H9 (cell line): ENCODE measurements at regions not wholly inside any gene's neighbourhood (a gene's known extent, or its start where the extent isn't known, plus 50 kb on each side); places are given as distances from the start of the nearest gene placed in this dataset.

Source experiments
- DNase-seq: peaks from one replicate; pipeline ENCODE4 v3.0.0-alpha.2; 2017
- H2AFZ ChIP-seq: one replicate; pipeline ENCODE4 v1.6.1; 2013; ENCODE audit warnings: mild to moderate bottlenecking, low read length, control low read depth, moderate library complexity
- H2AK5ac ChIP-seq: 2 replicates; pipeline ENCODE4 v1.6.1; 2013; ENCODE audit warnings: low read length, control low read depth, mixed read lengths; ENCODE audit not compliant: insufficient read length
- H2BK120ac ChIP-seq: one replicate; pipeline ENCODE4 v1.6.1; 2013; ENCODE audit warnings: low read depth, mild to moderate bottlenecking, low read length, control low read depth, inconsistent platforms; ENCODE audit not compliant: poor library complexity, severe bottlenecking
- H2BK12ac ChIP-seq: 2 replicates; pipeline ENCODE4 v1.6.1; 2013; ENCODE audit warnings: low read length, control low read depth, mixed read lengths, low read depth; ENCODE audit not compliant: insufficient read length
- H2BK15ac ChIP-seq: 2 replicates; pipeline ENCODE4 v1.6.1; 2013; ENCODE audit warnings: low read depth, low read length, control low read depth
- H2BK20ac ChIP-seq: one replicate; pipeline ENCODE4 v1.6.1; 2013; ENCODE audit warnings: low read depth, mild to moderate bottlenecking, low read length, control low read depth, inconsistent platforms; ENCODE audit not compliant: poor library complexity, severe bottlenecking
- H2BK5ac ChIP-seq: 2 replicates; pipeline ENCODE4 v1.6.1; 2013; ENCODE audit warnings: low read length, control low read depth, mixed read lengths; ENCODE audit not compliant: insufficient read length
- H3K14ac ChIP-seq: 2 replicates; pipeline ENCODE4 v1.6.1; 2013; ENCODE audit warnings: low read length, control low read depth; ENCODE audit not compliant: insufficient read depth
- H3K18ac ChIP-seq: 2 replicates; pipeline ENCODE4 v1.6.1; 2013; ENCODE audit warnings: low read depth, mild to moderate bottlenecking, mixed read lengths, low read length, control low read depth; ENCODE audit not compliant: insufficient read length
- H3K23ac ChIP-seq: 2 replicates; pipeline ENCODE4 v1.6.1; 2013; ENCODE audit warnings: low read length, control low read depth, mixed read lengths, low read depth; ENCODE audit not compliant: insufficient read length
- H3K23me2 ChIP-seq: 2 replicates; pipeline ENCODE4 v1.6.1; 2013; ENCODE audit warnings: low read depth, mild to moderate bottlenecking, mixed read lengths, low read length, control low read depth; ENCODE audit not compliant: insufficient read length, poor library complexity, severe bottlenecking
- H3K27ac ChIP-seq: 2 replicates; pipeline ENCODE4 v1.5.1; 2013; ENCODE audit warnings: low read length, control low read depth, mixed read lengths, low read depth; ENCODE audit not compliant: insufficient read length
- H3K27me3 ChIP-seq: 2 replicates; pipeline ENCODE4 v1.6.1; 2013; ENCODE audit warnings: low read length, control low read depth, inconsistent platforms; ENCODE audit not compliant: insufficient read depth
- H3K4ac ChIP-seq: 2 replicates; pipeline ENCODE4 v1.6.1; 2013; ENCODE audit warnings: low read depth, mild to moderate bottlenecking, control low read depth, inconsistent platforms, low read length, moderate library complexity
- H3K4me1 ChIP-seq: 2 replicates; pipeline ENCODE4 v1.6.1; 2013; ENCODE audit warnings: low read length, control low read depth, inconsistent platforms; ENCODE audit not compliant: insufficient read depth
- H3K4me2 ChIP-seq: 2 replicates; pipeline ENCODE4 v1.6.1; 2013; ENCODE audit warnings: low read length, control low read depth, mixed read lengths; ENCODE audit not compliant: insufficient read length, insufficient read depth
- H3K56ac ChIP-seq: 2 replicates; pipeline ENCODE4 v1.6.1; 2013; ENCODE audit warnings: low read depth, mild to moderate bottlenecking, mixed read lengths, low read length, control low read depth; ENCODE audit not compliant: insufficient read length
- H3K79me1 ChIP-seq: 2 replicates; pipeline ENCODE4 v1.6.1; 2013; ENCODE audit warnings: low read depth, mild to moderate bottlenecking, moderate library complexity, low read length, control low read depth, inconsistent platforms; ENCODE audit not compliant: insufficient read depth, poor library complexity, severe bottlenecking
- H3K79me2 ChIP-seq: 2 replicates; pipeline ENCODE4 v1.6.1; 2013; ENCODE audit warnings: low read length, control low read depth, inconsistent platforms; ENCODE audit not compliant: insufficient read depth
- H3K9ac ChIP-seq: 2 replicates; pipeline ENCODE4 v1.6.1; 2013; ENCODE audit warnings: low read length, control low read depth, mixed read lengths; ENCODE audit not compliant: insufficient read length; ENCODE audit errors: extremely low read depth
- H3K9me3 ChIP-seq: one replicate; pipeline ENCODE4 v1.6.1; 2013; ENCODE audit warnings: low read depth, low read length, inconsistent platforms; ENCODE audit not compliant: control insufficient read depth
- H3T11ph ChIP-seq: one replicate; pipeline ENCODE4 v1.6.1; 2013; ENCODE audit warnings: mild to moderate bottlenecking, low read length, control low read depth, inconsistent platforms
- H4K20me1 ChIP-seq: one replicate; pipeline ENCODE4 v1.6.1; 2013; ENCODE audit not compliant: control insufficient read depth, insufficient read length, insufficient read depth
- H4K5ac ChIP-seq: 2 replicates; pipeline ENCODE4 v1.6.1; 2013; ENCODE audit warnings: low read depth, mild to moderate bottlenecking, mixed read lengths, low read length, control low read depth; ENCODE audit not compliant: insufficient read length
- H4K8ac ChIP-seq: replicated peaks from 2 replicates; pipeline ENCODE4 v1.6.1; 2013; ENCODE audit warnings: low read length, control low read depth, mixed read lengths, low read depth; ENCODE audit not compliant: insufficient read length
- H4K91ac ChIP-seq: 2 replicates; pipeline ENCODE4 v1.6.1; 2013; ENCODE audit warnings: low read depth, mild to moderate bottlenecking, moderate library complexity, mixed read lengths, low read length, control low read depth; ENCODE audit not compliant: insufficient read length
- H3K27ac Mint-ChIP-seq, 3 experiments: 2 replicates in 2 of 3; 3 replicates in 1 of 3; pipeline ENCODE4 v1.8.0; 2020 to 2021; ENCODE audit warnings: mixed read lengths in 3 of 3, mild to moderate bottlenecking in 1 of 3, moderate library complexity in 1 of 3
- H3K27me3 Mint-ChIP-seq: 2 replicates; pipeline ENCODE4 v1.8.0; 2021; ENCODE audit warnings: low read depth, mild to moderate bottlenecking, moderate library complexity, mixed read lengths
- H3K36me3 Mint-ChIP-seq, 3 experiments: 2 replicates in 2 of 3; 3 replicates in 1 of 3; pipeline ENCODE4 v1.8.0; 2020 to 2021; ENCODE audit warnings: low read depth in 3 of 3, mixed read lengths in 3 of 3; ENCODE audit not compliant: insufficient read depth in 1 of 3
- H3K4me1 Mint-ChIP-seq, 2 experiments: 2 replicates each; pipeline ENCODE4 v1.8.0; 2020; ENCODE audit warnings: mixed read lengths in 2 of 2
- H3K4me3 Mint-ChIP-seq, 2 experiments: 2 replicates in 1 of 2; 3 replicates in 1 of 2; pipeline ENCODE4 v1.8.0; 2020 to 2021; ENCODE audit warnings: mild to moderate bottlenecking in 2 of 2, mixed read lengths in 2 of 2, moderate library complexity in 1 of 2
- H3K9me3 Mint-ChIP-seq, 2 experiments: 2 replicates in 1 of 2; 3 replicates in 1 of 2; pipeline ENCODE4 v1.8.0; 2020; ENCODE audit warnings: mild to moderate bottlenecking in 2 of 2, mixed read lengths in 2 of 2, moderate library complexity in 1 of 2
- WGBS: extraction: QIAGEN DNeasy Blood & Tissue Kit; methylation state at CpG from one replicate; pipeline ENCODE4 v1.1.7; 2013; ENCODE audit warnings: missing lambda C conversion rate, low lambda C conversion rate, mixed read lengths; ENCODE audit not compliant: insufficient read length; ENCODE audit errors: extremely low coverage; 5-methylcytosine and 5-hydroxymethylcytosine counted together
- TF ChIP-seq, protein P1 (sequence below): fragments of 200-600 bp; sonication (generic); conservative IDR thresholded peaks from 3 replicates; pipeline ENCODE4 v1.8.0; 2021; ENCODE audit warnings: antibody characterized with exemption, mild to moderate bottlenecking

DNA sequence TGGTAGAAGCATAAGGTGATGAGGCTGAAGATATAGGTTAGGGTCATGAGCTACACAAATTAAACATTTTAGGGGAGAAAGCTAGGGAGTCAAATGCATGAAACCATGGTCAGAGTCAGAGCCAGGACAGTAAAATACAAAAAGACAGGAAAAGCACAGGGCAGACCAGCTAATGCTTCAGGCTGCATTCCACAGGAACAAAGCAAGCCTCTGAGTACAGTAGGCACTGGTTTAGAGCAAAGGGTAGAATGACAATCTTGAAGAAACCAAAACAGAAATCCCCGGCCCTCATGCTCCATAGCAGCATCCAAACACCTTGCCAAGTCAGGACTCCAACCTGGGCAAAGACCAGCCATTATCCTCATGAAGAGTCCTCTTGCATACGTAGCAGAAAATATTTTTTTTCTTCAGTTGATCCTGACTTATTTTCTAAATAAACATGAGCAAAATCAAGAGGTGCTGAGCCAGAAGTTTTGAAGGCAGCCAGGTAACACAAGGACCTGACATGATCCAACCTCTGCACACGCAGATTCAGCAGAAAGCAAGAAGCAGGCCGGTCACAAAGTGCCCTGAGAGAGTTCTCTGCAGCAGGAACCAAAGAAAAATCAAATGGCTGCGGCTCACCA, 273.1 kb downstream of the TTLL7 start:
- no peak overlapping the region for H4K8ac ChIP-seq
- no peak overlapping the region for H2AFZ ChIP-seq
- no peaks in the 10 kb centered on the region for H3K27me3 ChIP-seq
- H3K18ac ChIP-seq = no peak overlapping the region
- no peak overlapping the region for H3K4me2 ChIP-seq
- H3K9ac ChIP-seq = no peak overlapping the region
- H3K4ac ChIP-seq = no peak overlapping the region
- H3K14ac ChIP-seq = no peak overlapping the region; the same call in 1 of the 2 replicates
- H3K4me1 Mint-ChIP-seq = peaks cover 9 to 10% of the 10 kb centered on the region in 2 experiments
- H3K27ac ChIP-seq = no peak overlapping the region
- H3K9me3 Mint-ChIP-seq = no peaks in the 10 kb centered on the region
- no peak overlapping the region for H2BK120ac ChIP-seq
- no peak overlapping the region for H2AK5ac ChIP-seq
- no peak overlapping the region for H2BK5ac ChIP-seq
- no peak overlapping the region for H2BK20ac ChIP-seq
- no peak overlapping the region for H2BK15ac ChIP-seq
- no peaks in the 10 kb centered on the region for H3K36me3 Mint-ChIP-seq
- no peak overlapping the region for H3T11ph ChIP-seq
- H3K4me1 ChIP-seq = no peaks in the 10 kb centered on the region; the same call in 1 of the 2 replicates
- no peak overlapping the region for H3K56ac ChIP-seq
- WGBS = no CpG with 5 or more reads among the region's 5 CpGs
- no peaks in the 10 kb centered on the region for H3K9me3 ChIP-seq
- peak overlapping the region in 1 of 3 experiments; percentile 6; a peak in 2 of 7 replicates for H3K27ac Mint-ChIP-seq
- DNase-seq = no peak
- no peak overlapping the region for H2BK12ac ChIP-seq
- no peaks in the 10 kb centered on the region for H3K23me2 ChIP-seq
- no peak overlapping the region for H4K91ac ChIP-seq
- no peak overlapping the region for H3K4me3 Mint-ChIP-seq
- no peaks in the 10 kb centered on the region for H3K27me3 Mint-ChIP-seq
- no peak overlapping the region for H4K5ac ChIP-seq
- no peaks in the 10 kb centered on the region for H4K20me1 ChIP-seq
- H3K23ac ChIP-seq = no peak overlapping the region
- TF ChIP-seq, protein P1, sequence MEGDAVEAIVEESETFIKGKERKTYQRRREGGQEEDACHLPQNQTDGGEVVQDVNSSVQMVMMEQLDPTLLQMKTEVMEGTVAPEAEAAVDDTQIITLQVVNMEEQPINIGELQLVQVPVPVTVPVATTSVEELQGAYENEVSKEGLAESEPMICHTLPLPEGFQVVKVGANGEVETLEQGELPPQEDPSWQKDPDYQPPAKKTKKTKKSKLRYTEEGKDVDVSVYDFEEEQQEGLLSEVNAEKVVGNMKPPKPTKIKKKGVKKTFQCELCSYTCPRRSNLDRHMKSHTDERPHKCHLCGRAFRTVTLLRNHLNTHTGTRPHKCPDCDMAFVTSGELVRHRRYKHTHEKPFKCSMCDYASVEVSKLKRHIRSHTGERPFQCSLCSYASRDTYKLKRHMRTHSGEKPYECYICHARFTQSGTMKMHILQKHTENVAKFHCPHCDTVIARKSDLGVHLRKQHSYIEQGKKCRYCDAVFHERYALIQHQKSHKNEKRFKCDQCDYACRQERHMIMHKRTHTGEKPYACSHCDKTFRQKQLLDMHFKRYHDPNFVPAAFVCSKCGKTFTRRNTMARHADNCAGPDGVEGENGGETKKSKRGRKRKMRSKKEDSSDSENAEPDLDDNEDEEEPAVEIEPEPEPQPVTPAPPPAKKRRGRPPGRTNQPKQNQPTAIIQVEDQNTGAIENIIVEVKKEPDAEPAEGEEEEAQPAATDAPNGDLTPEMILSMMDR = no peak
- no peaks in the 10 kb centered on the region for H3K79me1 ChIP-seq
- H3K79me2 ChIP-seq = no peaks in the 10 kb centered on the region
